ENCODE measurements at regions not wholly inside any gene's neighbourhood (a gene's known extent, or its start where the extent isn't known, plus 50 kb on each side); places are given as distances from the start of the nearest gene placed in this dataset.
"Not testable (repeated sequence)": the region's sequence is repeated elsewhere in the genome, so short reads cannot be mapped to it uniquely, and the experiment has no call there.

GRCh38 chr15:39262995-39263772, 317.7 kb upstream of the THBS1 start:
- H3K27me3 ChIP-seq (ENCODE audit: control insufficient read depth, insufficient read depth, low read length); H3K9ac ChIP-seq (ENCODE audit: low read length); H3K36me3 ChIP-seq (ENCODE audit: control insufficient read depth, low read depth, low read length); H3K27ac ChIP-seq (ENCODE audit: low read length); H3K9me3 ChIP-seq (ENCODE audit: control insufficient read depth, low read depth, low read length); H3K4me1 ChIP-seq (ENCODE audit: control insufficient read depth, low read depth, low read length); H3K4me3 ChIP-seq (ENCODE audit: low read length): not testable (repeated sequence)

- H3K27ac ChIP-seq (ENCODE audit: low read length): no peak overlapping the region
- H3K27me3 ChIP-seq (ENCODE audit: control insufficient read depth, insufficient read depth, low read length): no peaks in the 10 kb centered on the region
- H3K4me3 ChIP-seq (ENCODE audit: low read length): no peak overlapping the region
- peaks cover 5% of the 10 kb centered on the region for H3K4me1 ChIP-seq (ENCODE audit: control insufficient read depth, low read depth, low read length)
- no peak overlapping the region for H3K9ac ChIP-seq (ENCODE audit: low read length)
- no peaks in the 10 kb centered on the region for H3K9me3 ChIP-seq (ENCODE audit: control insufficient read depth, low read depth, low read length)
- H3K36me3 ChIP-seq (ENCODE audit: control insufficient read depth, low read depth, low read length): no peaks in the 10 kb centered on the region
These were observed 315.6 kb upstream of the THBS1 start for GRCh38 chr15:39265261-39265660.

- no peaks in the 10 kb centered on the region for H3K27me3 ChIP-seq (ENCODE audit: control insufficient read depth, insufficient read depth, low read length)
- no peak overlapping the region for H3K4me3 ChIP-seq (ENCODE audit: low read length)
- H3K4me1 ChIP-seq (ENCODE audit: control insufficient read depth, low read depth, low read length): peaks cover 5% of the 10 kb centered on the region
- no peaks in the 10 kb centered on the region for H3K36me3 ChIP-seq (ENCODE audit: control insufficient read depth, low read depth, low read length)
- H3K9ac ChIP-seq (ENCODE audit: low read length): no peak overlapping the region
- no peaks in the 10 kb centered on the region for H3K9me3 ChIP-seq (ENCODE audit: control insufficient read depth, low read depth, low read length)
- no peak overlapping the region for H3K27ac ChIP-seq (ENCODE audit: low read length)
These were observed 314.0 kb upstream of the THBS1 start for GRCh38 chr15:39266890-39267289.

GRCh38 chr15:39267685-39268084, 313.2 kb upstream of the THBS1 start:
- no peak overlapping the region for H3K4me3 ChIP-seq (ENCODE audit: low read length)
- no peak overlapping the region for H3K9ac ChIP-seq (ENCODE audit: low read length)
- H3K36me3 ChIP-seq (ENCODE audit: control insufficient read depth, low read depth, low read length): no peaks in the 10 kb centered on the region
- H3K27me3 ChIP-seq (ENCODE audit: control insufficient read depth, insufficient read depth, low read length): no peaks in the 10 kb centered on the region
- H3K27ac ChIP-seq (ENCODE audit: low read length): no peak overlapping the region
- no peaks in the 10 kb centered on the region for H3K9me3 ChIP-seq (ENCODE audit: control insufficient read depth, low read depth, low read length)
- H3K4me1 ChIP-seq (ENCODE audit: control insufficient read depth, low read depth, low read length): peaks cover 5% of the 10 kb centered on the region

GRCh38 chr15:39269352-39269751, 311.5 kb upstream of the THBS1 start:
- Histone ChIP-seq H3K9ac (ENCODE audit: low read length) (no peak overlapping the region), H3K27ac (ENCODE audit: low read length) (no peak overlapping the region), H3K4me1 (ENCODE audit: control insufficient read depth, low read depth, low read length) (peaks cover 5% of the 10 kb centered on the region)

GRCh38 chr15:39269821-39270220, 311.1 kb upstream of the THBS1 start:
- Histone ChIP-seq H3K27ac (ENCODE audit: low read length) (no peak overlapping the region), H3K27me3 (ENCODE audit: control insufficient read depth, insufficient read depth, low read length) (no peaks in the 10 kb centered on the region), H3K36me3 (ENCODE audit: control insufficient read depth, low read depth, low read length) (no peaks in the 10 kb centered on the region), H3K9ac (ENCODE audit: low read length) (no peak overlapping the region), H3K4me3 (ENCODE audit: low read length) (no peak overlapping the region), H3K9me3 (ENCODE audit: control insufficient read depth, low read depth, low read length) (no peaks in the 10 kb centered on the region), H3K4me1 (ENCODE audit: control insufficient read depth, low read depth, low read length) (peaks cover 5% of the 10 kb centered on the region)

More at GRCh38 chr15:39269352-39269751, 311.5 kb upstream of the THBS1 start:
- no peak overlapping the region for H3K4me3 ChIP-seq (ENCODE audit: low read length)
- no peaks in the 10 kb centered on the region for H3K9me3 ChIP-seq (ENCODE audit: control insufficient read depth, low read depth, low read length)
- no peaks in the 10 kb centered on the region for H3K36me3 ChIP-seq (ENCODE audit: control insufficient read depth, low read depth, low read length)
- H3K27me3 ChIP-seq (ENCODE audit: control insufficient read depth, insufficient read depth, low read length): no peaks in the 10 kb centered on the region

- no peak overlapping the region for H3K27ac ChIP-seq (ENCODE audit: low read length)
- H3K4me1 ChIP-seq (ENCODE audit: control insufficient read depth, low read depth, low read length): peaks cover 10% of the 10 kb centered on the region
- H3K4me3 ChIP-seq (ENCODE audit: low read length): no peak overlapping the region
- H3K36me3 ChIP-seq (ENCODE audit: control insufficient read depth, low read depth, low read length): no peaks in the 10 kb centered on the region
- no peak overlapping the region for H3K9ac ChIP-seq (ENCODE audit: low read length)
- H3K9me3 ChIP-seq (ENCODE audit: control insufficient read depth, low read depth, low read length): no peaks in the 10 kb centered on the region
- no peaks in the 10 kb centered on the region for H3K27me3 ChIP-seq (ENCODE audit: control insufficient read depth, insufficient read depth, low read length)
These were observed 310.5 kb upstream of the THBS1 start for GRCh38 chr15:39270221-39270855.

- H3K36me3 ChIP-seq (ENCODE audit: control insufficient read depth, low read depth, low read length): no peaks in the 10 kb centered on the region
- H3K27me3 ChIP-seq (ENCODE audit: control insufficient read depth, insufficient read depth, low read length): no peaks in the 10 kb centered on the region
- peaks cover 10% of the 10 kb centered on the region for H3K4me1 ChIP-seq (ENCODE audit: control insufficient read depth, low read depth, low read length)
- H3K9me3 ChIP-seq (ENCODE audit: control insufficient read depth, low read depth, low read length): no peaks in the 10 kb centered on the region
- no peak overlapping the region for H3K9ac ChIP-seq (ENCODE audit: low read length)
- H3K4me3 ChIP-seq (ENCODE audit: low read length): no peak overlapping the region
- no peak overlapping the region for H3K27ac ChIP-seq (ENCODE audit: low read length)
These were observed 309.9 kb upstream of the THBS1 start for GRCh38 chr15:39270934-39271333.

GRCh38 chr15:39272901-39273300, 308.0 kb upstream of the THBS1 start:
- Histone ChIP-seq H3K4me3 (ENCODE audit: low read length) (no peak overlapping the region), H3K9me3 (ENCODE audit: control insufficient read depth, low read depth, low read length) (no peaks in the 10 kb centered on the region), H3K9ac (ENCODE audit: low read length) (no peak overlapping the region), H3K4me1 (ENCODE audit: control insufficient read depth, low read depth, low read length) (peaks cover 10% of the 10 kb centered on the region), H3K27ac (ENCODE audit: low read length) (no peak overlapping the region), H3K27me3 (ENCODE audit: control insufficient read depth, insufficient read depth, low read length) (no peaks in the 10 kb centered on the region), H3K36me3 (ENCODE audit: control insufficient read depth, low read depth, low read length) (no peaks in the 10 kb centered on the region)

- H3K27ac ChIP-seq (ENCODE audit: low read length): no peak overlapping the region
- H3K4me3 ChIP-seq (ENCODE audit: low read length): no peak overlapping the region
- no peaks in the 10 kb centered on the region for H3K9me3 ChIP-seq (ENCODE audit: control insufficient read depth, low read depth, low read length)
- no peak overlapping the region for H3K9ac ChIP-seq (ENCODE audit: low read length)
- H3K36me3 ChIP-seq (ENCODE audit: control insufficient read depth, low read depth, low read length): no peaks in the 10 kb centered on the region
- H3K27me3 ChIP-seq (ENCODE audit: control insufficient read depth, insufficient read depth, low read length): no peaks in the 10 kb centered on the region
- peaks cover 10% of the 10 kb centered on the region for H3K4me1 ChIP-seq (ENCODE audit: control insufficient read depth, low read depth, low read length)
These were observed 307.0 kb upstream of the THBS1 start for GRCh38 chr15:39273717-39274411.

GRCh38 chr15:39275066-39275465, 305.8 kb upstream of the THBS1 start:
- Histone ChIP-seq H3K36me3 (ENCODE audit: control insufficient read depth, low read depth, low read length) (no peaks in the 10 kb centered on the region), H3K9ac (ENCODE audit: low read length) (no peak overlapping the region), H3K27me3 (ENCODE audit: control insufficient read depth, insufficient read depth, low read length) (no peaks in the 10 kb centered on the region), H3K27ac (ENCODE audit: low read length) (no peak overlapping the region), H3K4me1 (ENCODE audit: control insufficient read depth, low read depth, low read length) (peaks cover 5% of the 10 kb centered on the region), H3K9me3 (ENCODE audit: control insufficient read depth, low read depth, low read length) (no peaks in the 10 kb centered on the region), H3K4me3 (ENCODE audit: low read length) (no peak overlapping the region)
